GM12878 (cell line): ENCODE measurements at regions not wholly inside any gene's neighbourhood (a gene's known extent, or its start where the extent isn't known, plus 50 kb on each side); places are given as distances from the start of the nearest gene placed in this dataset.

Experiments
- ATAC-seq: fragments of 200-7000 bp; cut with Tn5 transposase; 3 replicates; pipeline ENCODE4 v1.9.1; 2020; ENCODE audit warnings: mild to moderate bottlenecking, moderate library complexity
- BruUV-seq: library from RNA; stranded (reverse); fragments of 400-500 nt; replicated peaks from 2 replicates; lab custom pipeline; 2021; lab: Mats Ljungman, UMichigan
- CTCF ChIA-PET: fragments of 300-600 bp; sonication (Branson Sonifier 250); formaldehyde crosslinking; extraction: SDS; loops from one replicate; lab custom pipeline; 2021; ENCODE audit warnings: inconsistent platforms; lab: Yijun Ruan, JAX
- POLR2A ChIA-PET: fragments of 350-600 bp; formaldehyde crosslinking; extraction: SDS; loops from one replicate; lab custom pipeline; 2021; ENCODE audit warnings: inconsistent platforms; lab: Charles Lee
- RAD21 ChIA-PET: fragments of 300-600 bp; sonication (Branson Sonifier 250); formaldehyde crosslinking; loops from one replicate; lab custom pipeline; 2023; ENCODE audit warnings: antibody characterized with exemption; ENCODE audit not compliant: unreplicated experiment; lab: Charles Lee
- SMC1A ChIA-PET: fragments of 300-600 bp; sonication (Branson Sonifier 250); formaldehyde crosslinking; loops from one replicate; lab custom pipeline; 2023; ENCODE audit not compliant: unreplicated experiment, uncharacterized antibody; lab: Charles Lee
- DNase-seq: peaks from one replicate; pipeline ENCODE4 v3.0.0-alpha.2; 2011; ENCODE audit warnings: low read depth, low spot score
- FAIRE-seq: peaks from 3 replicates; lab custom pipeline; 2011; peaks lifted over from hg19 to GRCh38; lab: Jason Lieb, UNC
- H2AFZ ChIP-seq: 2 replicates; pipeline ENCODE4 v1.6.0; 2011; ENCODE audit warnings: low read depth, low read length, control low read depth; ENCODE audit not compliant: control insufficient read depth
- H3K27ac ChIP-seq: 2 replicates; pipeline ENCODE4 v1.5.1; 2011; ENCODE audit warnings: control low read depth; ENCODE audit not compliant: control insufficient read depth, insufficient read depth
- H3K27me3 ChIP-seq, 2 experiments: replicated peaks in 1 of 2; 2 replicates each; pipeline versions ENCODE4 v1.6.0 to v1.6.1; 2011; ENCODE audit warnings: low read length in 1 of 2; ENCODE audit not compliant: control insufficient read depth in 2 of 2, insufficient read depth in 2 of 2
- H3K36me3 ChIP-seq, 2 experiments: 2 replicates each; pipeline ENCODE4 v1.5.1; 2011; ENCODE audit warnings: low read length in 1 of 2; ENCODE audit not compliant: control insufficient read depth in 2 of 2, insufficient read depth in 2 of 2
- H3K4me1 ChIP-seq: 2 replicates; pipeline ENCODE4 v1.6.1; 2011; ENCODE audit warnings: mild to moderate bottlenecking, low read length, moderate library complexity, mixed read lengths; ENCODE audit not compliant: control insufficient read depth, insufficient read depth
- H3K4me2 ChIP-seq: 2 replicates; pipeline ENCODE4 v1.6.0; 2011; ENCODE audit warnings: control low read depth; ENCODE audit not compliant: control insufficient read depth, insufficient read depth
- H3K4me3 ChIP-seq: fragments of 200-600 bp; sonication (generic); 2 replicates; pipeline ENCODE4 v1.5.1; 2016
- H3K79me2 ChIP-seq: 2 replicates; pipeline ENCODE4 v1.6.0; 2011; ENCODE audit warnings: low read length; ENCODE audit not compliant: control insufficient read depth, insufficient read depth
- H3K9ac ChIP-seq: 2 replicates; pipeline ENCODE4 v1.8.0; 2011; ENCODE audit warnings: low read length, control low read depth, mixed read lengths; ENCODE audit not compliant: control insufficient read depth, insufficient read depth
- H3K9me3 ChIP-seq: replicated peaks from 3 replicates; pipeline ENCODE4 v1.5.1; 2011; ENCODE audit warnings: mild to moderate bottlenecking, low read length; ENCODE audit not compliant: control insufficient read depth, insufficient read depth
- H4K20me1 ChIP-seq: 2 replicates; pipeline ENCODE4 v1.6.0; 2011; ENCODE audit not compliant: control insufficient read depth, insufficient read depth
- HDAC2 ChIP-seq: fragments of 200-600 bp; sonication (generic); IDR thresholded peaks from 2 replicates; pipeline ENCODE4 v1.6.1; 2017
- KLF5 ChIP-seq: fragments of 450-650 bp; IDR thresholded peaks from 2 replicates; pipeline ENCODE4 v1.6.1; 2014; ENCODE audit warnings: mild to moderate bottlenecking; ENCODE audit not compliant: partially characterized antibody
- POLR2A ChIP-seq: IDR thresholded peaks from 2 replicates; pipeline ENCODE4 v1.6.1; 2011; ENCODE audit warnings: low read depth, mild to moderate bottlenecking, low read length
- POLR2AphosphoS2 ChIP-seq: IDR thresholded peaks from 2 replicates; pipeline ENCODE4 v1.6.1; 2011; ENCODE audit warnings: low read depth, mild to moderate bottlenecking, low read length, improper control_type of control experiment, moderate library complexity
- SMARCA5 ChIP-seq: fragments of 450-650 bp; IDR thresholded peaks from 2 replicates; pipeline ENCODE4 v1.6.1; 2017; ENCODE audit warnings: mild to moderate bottlenecking
- SMC3 ChIP-seq: IDR thresholded peaks from 2 replicates; pipeline ENCODE4 v1.6.1; 2011; ENCODE audit warnings: low read length, improper control_type of control experiment, borderline replicate concordance
- SUPT20H ChIP-seq: IDR thresholded peaks from 2 replicates; pipeline ENCODE4 v1.6.1; 2011; ENCODE audit warnings: low read depth, mild to moderate bottlenecking, low read length, moderate library complexity, borderline replicate concordance; ENCODE audit not compliant: control insufficient read depth
- TBL1XR1 ChIP-seq: IDR thresholded peaks from 2 replicates; pipeline ENCODE4 v1.6.1; 2012; ENCODE audit warnings: low read depth, low read length, improper control_type of control experiment
- ZNF207 ChIP-seq: fragments of 450-650 bp; IDR thresholded peaks from 2 replicates; pipeline ENCODE4 v1.6.1; 2014; ENCODE audit warnings: antibody characterized with exemption, mild to moderate bottlenecking, borderline replicate concordance
- WGBS: methylation state at CpG from one replicate; pipeline ENCODE4 v1.1.6; 2016; ENCODE audit warnings: low lambda C conversion rate; ENCODE audit not compliant: insufficient replicate concordance, insufficient coverage; ENCODE audit errors: missing lambda C conversion rate; 5-methylcytosine and 5-hydroxymethylcytosine counted together
- in situ Hi-C: fragments of 300-500 bp; cut with MboI; formaldehyde crosslinking; loops from 9 replicates; pipeline ENCODE4 v1.14.3; 2018; ENCODE audit warnings: mixed read lengths
- intact Hi-C: fragments of 100-400 bp; cut with micrococcal nuclease; formaldehyde crosslinking; loops from one replicate; pipeline ENCODE4 v1.14.2; 2022; ENCODE audit not compliant: unreplicated experiment
- TF ChIP-seq, protein P1 (sequence below): fragments of 450-650 bp; IDR thresholded peaks from 2 replicates; pipeline ENCODE4 v1.6.1; 2016; ENCODE audit warnings: mild to moderate bottlenecking, moderate library complexity, borderline replicate concordance

GRCh38 chr5:53777864-53778618 is 217.6 kb downstream of the NDUFS4 start:
- BruUV-seq, result no TSS peak
- H3K4me3 ChIP-seq, result no peak overlapping the region
- FAIRE-seq, result peak; percentile 7
- no peaks in the 10 kb centered on the region for H3K79me2 ChIP-seq
- H3K9me3 ChIP-seq, result no peaks in the 10 kb centered on the region
- ATAC-seq, result peak; percentile 72
- peak overlapping the region; percentile 59 for H3K4me2 ChIP-seq
- intact Hi-C loops, result no loop called here
- 50% methylated on average over 5 of the region's 5 CpGs for WGBS
- H2AFZ ChIP-seq, result peak overlapping the region; percentile 73
- H3K9ac ChIP-seq, result no peak overlapping the region
- ChIA-PET RAD21 (no interaction called here), CTCF (interaction anchor here (0.6 kb wide), 1 partner anchor 605 kb away, joined by 5 read pairs; no protein-coding TSS in a partner anchor), POLR2A (no interaction called here), SMC1A (interaction anchor here (1.2 kb wide), 1 partner anchor 9 kb away, joined by 5 read pairs; no protein-coding TSS in a partner anchor)
- in situ Hi-C loops, result no loop called here
- H3K36me3 ChIP-seq, result no peaks in the 10 kb centered on the region
- no peak for DNase-seq
- no peaks in the 10 kb centered on the region for H3K27me3 ChIP-seq
- no peak for TF ChIP-seq KLF5
- no peak for TF ChIP-seq SMARCA5
- TF ChIP-seq ZNF207, result no peak
- no peak for TF ChIP-seq TBL1XR1
- no peak for TF ChIP-seq SMC3
- TF ChIP-seq POLR2AphosphoS2, result no peak
- no peak for TF ChIP-seq HDAC2
- no peak for TF ChIP-seq SUPT20H
- TF ChIP-seq, protein P1, sequence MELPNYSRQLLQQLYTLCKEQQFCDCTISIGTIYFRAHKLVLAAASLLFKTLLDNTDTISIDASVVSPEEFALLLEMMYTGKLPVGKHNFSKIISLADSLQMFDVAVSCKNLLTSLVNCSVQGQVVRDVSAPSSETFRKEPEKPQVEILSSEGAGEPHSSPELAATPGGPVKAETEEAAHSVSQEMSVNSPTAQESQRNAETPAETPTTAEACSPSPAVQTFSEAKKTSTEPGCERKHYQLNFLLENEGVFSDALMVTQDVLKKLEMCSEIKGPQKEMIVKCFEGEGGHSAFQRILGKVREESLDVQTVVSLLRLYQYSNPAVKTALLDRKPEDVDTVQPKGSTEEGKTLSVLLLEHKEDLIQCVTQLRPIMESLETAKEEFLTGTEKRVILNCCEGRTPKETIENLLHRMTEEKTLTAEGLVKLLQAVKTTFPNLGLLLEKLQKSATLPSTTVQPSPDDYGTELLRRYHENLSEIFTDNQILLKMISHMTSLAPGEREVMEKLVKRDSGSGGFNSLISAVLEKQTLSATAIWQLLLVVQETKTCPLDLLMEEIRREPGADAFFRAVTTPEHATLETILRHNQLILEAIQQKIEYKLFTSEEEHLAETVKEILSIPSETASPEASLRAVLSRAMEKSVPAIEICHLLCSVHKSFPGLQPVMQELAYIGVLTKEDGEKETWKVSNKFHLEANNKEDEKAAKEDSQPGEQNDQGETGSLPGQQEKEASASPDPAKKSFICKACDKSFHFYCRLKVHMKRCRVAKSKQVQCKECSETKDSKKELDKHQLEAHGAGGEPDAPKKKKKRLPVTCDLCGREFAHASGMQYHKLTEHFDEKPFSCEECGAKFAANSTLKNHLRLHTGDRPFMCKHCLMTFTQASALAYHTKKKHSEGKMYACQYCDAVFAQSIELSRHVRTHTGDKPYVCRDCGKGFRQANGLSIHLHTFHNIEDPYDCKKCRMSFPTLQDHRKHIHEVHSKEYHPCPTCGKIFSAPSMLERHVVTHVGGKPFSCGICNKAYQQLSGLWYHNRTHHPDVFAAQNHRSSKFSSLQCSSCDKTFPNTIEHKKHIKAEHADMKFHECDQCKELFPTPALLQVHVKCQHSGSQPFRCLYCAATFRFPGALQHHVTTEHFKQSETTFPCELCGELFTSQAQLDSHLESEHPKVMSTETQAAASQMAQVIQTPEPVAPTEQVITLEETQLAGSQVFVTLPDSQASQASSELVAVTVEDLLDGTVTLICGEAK, result no peak
- TF ChIP-seq POLR2A, result no peak
- H3K4me1 ChIP-seq, result peaks cover 18% of the 10 kb centered on the region
- no peaks in the 10 kb centered on the region for H4K20me1 ChIP-seq
- no peak overlapping the region for H3K27ac ChIP-seq
